Liver (tissue), 8 donors: ENCODE measurements at regions not wholly inside any gene's neighbourhood (a gene's known extent, or its start where the extent isn't known, plus 50 kb on each side); places are given as distances from the start of the nearest gene placed in this dataset.

ENCODE experiments used
- DNase-seq: peaks from one replicate; pipeline ENCODE4 v3.0.0-alpha.2; 2017; ENCODE audit warnings: low spot score
- H3K27ac ChIP-seq, 2 donors: one replicate each; pipeline ENCODE4 v1.7.0; 2013; ENCODE audit warnings: inconsistent platforms in 2 of 2, low read length in 2 of 2, control low read depth in 1 of 2, low read depth in 1 of 2, mild to moderate bottlenecking in 1 of 2
- H3K27me3 ChIP-seq, 4 donors: one replicate each; pipeline versions ENCODE4 v1.6.1 to v1.7.0; 2013; ENCODE audit warnings: low read length in 3 of 4, inconsistent platforms in 1 of 4, mild to moderate bottlenecking in 1 of 4, moderate library complexity in 1 of 4; ENCODE audit not compliant: control insufficient read depth in 4 of 4, insufficient read depth in 4 of 4
- H3K36me3 ChIP-seq, 4 donors: one replicate each; pipeline versions ENCODE4 v1.6.1 to v1.7.0; 2013; ENCODE audit warnings: low read length in 3 of 4, mild to moderate bottlenecking in 3 of 4, low read depth in 1 of 4, moderate library complexity in 1 of 4; ENCODE audit not compliant: control insufficient read depth in 4 of 4, insufficient read depth in 3 of 4
- H3K4me1 ChIP-seq, 4 donors: one replicate each; pipeline versions ENCODE4 v1.6.1 to v1.7.0; 2013; ENCODE audit warnings: low read length in 3 of 4, mild to moderate bottlenecking in 3 of 4, moderate library complexity in 1 of 4; ENCODE audit not compliant: control insufficient read depth in 4 of 4, insufficient read depth in 4 of 4
- H3K4me3 ChIP-seq, 3 donors: one replicate each; pipeline versions ENCODE4 v1.6.1 to v1.7.0; 2013; ENCODE audit warnings: low read length in 3 of 3, control low read depth in 1 of 3, low read depth in 1 of 3, mild to moderate bottlenecking in 1 of 3
- H3K9ac ChIP-seq, 2 donors: one replicate each; pipeline ENCODE4 v1.7.0; 2013; ENCODE audit warnings: low read length in 2 of 2, mild to moderate bottlenecking in 2 of 2, moderate library complexity in 2 of 2, control low read depth in 1 of 2, low read depth in 1 of 2
- H3K9me3 ChIP-seq, 4 donors: one replicate each; pipeline versions ENCODE4 v1.6.1 to v1.7.0; 2013; ENCODE audit warnings: low read length in 3 of 4; ENCODE audit not compliant: control insufficient read depth in 4 of 4
- CTCF ChIP-seq: fragments of 150-350 bp; IDR thresholded peaks from 2 replicates; pipeline ENCODE4 v1.5.1; 2017; ENCODE audit warnings: improper control_type of control experiment, low read depth, low read length; ENCODE audit not compliant: missing input control
- EGR1 ChIP-seq, 2 donors: IDR thresholded peaks; 2 replicates each; pipeline ENCODE4 v1.6.1; 2016 to 2018; ENCODE audit warnings: antibody characterized with exemption in 2 of 2, low read depth in 2 of 2
- FOXA1 ChIP-seq: IDR thresholded peaks from 2 replicates; pipeline ENCODE4 v1.6.1; 2016; ENCODE audit warnings: antibody characterized with exemption
- FOXA2 ChIP-seq: IDR thresholded peaks from 2 replicates; pipeline ENCODE4 v1.6.1; 2016; ENCODE audit warnings: antibody characterized with exemption
- GABPA ChIP-seq, 2 donors: IDR thresholded peaks in 1 of 2; conservative IDR thresholded peaks in 1 of 2; 2 replicates each; pipeline ENCODE4 v1.6.1; 2016; ENCODE audit warnings: antibody characterized with exemption in 2 of 2, mild to moderate bottlenecking in 1 of 2, moderate library complexity in 1 of 2
- HNF4A ChIP-seq, 2 donors: conservative IDR thresholded peaks; 2 replicates each; pipeline ENCODE4 v1.6.1; 2016; ENCODE audit warnings: antibody characterized with exemption in 2 of 2, mild to moderate bottlenecking in 2 of 2
- HNF4G ChIP-seq: IDR thresholded peaks from 2 replicates; pipeline ENCODE4 v1.6.1; 2016; ENCODE audit warnings: antibody characterized with exemption
- JUND ChIP-seq, 2 donors: IDR thresholded peaks; 2 replicates each; pipeline ENCODE4 v1.6.1; 2016; ENCODE audit warnings: antibody characterized with exemption in 2 of 2
- NR2F2 ChIP-seq: IDR thresholded peaks from 2 replicates; pipeline ENCODE4 v1.6.1; 2016; ENCODE audit warnings: antibody characterized with exemption
- RAD21 ChIP-seq, 2 donors: IDR thresholded peaks; 2 replicates each; pipeline ENCODE4 v1.6.1; 2016; ENCODE audit warnings: antibody characterized with exemption in 2 of 2, mild to moderate bottlenecking in 2 of 2
- REST ChIP-seq: IDR thresholded peaks from 2 replicates; pipeline ENCODE4 v1.6.1; 2016; ENCODE audit warnings: antibody characterized with exemption, mild to moderate bottlenecking
- RXRA ChIP-seq, 2 donors: IDR thresholded peaks; 2 replicates each; pipeline ENCODE4 v1.6.1; 2017 to 2018; ENCODE audit warnings: antibody characterized with exemption in 2 of 2, mild to moderate bottlenecking in 1 of 2
- SP1 ChIP-seq: IDR thresholded peaks from 2 replicates; pipeline ENCODE4 v1.6.1; 2018; ENCODE audit warnings: antibody characterized with exemption, mild to moderate bottlenecking
- TAF1 ChIP-seq: conservative IDR thresholded peaks from 2 replicates; pipeline ENCODE4 v1.6.1; 2016; ENCODE audit warnings: antibody characterized with exemption, mild to moderate bottlenecking
- YY1 ChIP-seq: IDR thresholded peaks from 2 replicates; pipeline ENCODE4 v1.6.1; 2016; ENCODE audit warnings: antibody characterized with exemption, mild to moderate bottlenecking
- WGBS: extraction: QIAGEN DNeasy Blood & Tissue Kit; methylation state at CpG from one replicate; pipeline ENCODE4 v1.1.7; 2013; 5-methylcytosine and 5-hydroxymethylcytosine counted together
- TF ChIP-seq, protein P1 (sequence below): IDR thresholded peaks from 2 replicates; pipeline ENCODE4 v1.6.1; 2016; ENCODE audit warnings: antibody characterized with exemption
- TF ChIP-seq, protein P2 (sequence below): IDR thresholded peaks from 2 replicates; pipeline ENCODE4 v1.6.1; 2016; ENCODE audit warnings: antibody characterized with exemption
- TF ChIP-seq, protein P3 (sequence below): IDR thresholded peaks from 2 replicates; pipeline ENCODE4 v1.6.1; 2016; ENCODE audit warnings: antibody characterized with exemption
- donor health status: healthy.
- donor health status: healthy.
- donor health status: healthy.
- donor health status: healthy.
- donor health status: healthy.

- H3K27ac ChIP-seq: no peak overlapping the region
- no peaks in the 10 kb centered on the region for H3K4me1 ChIP-seq
- WGBS: 81% methylated on average over 3 of the region's 3 CpGs
- H3K4me3 ChIP-seq: no peak overlapping the region
- no peaks in the 10 kb centered on the region for H3K27me3 ChIP-seq
- no peak for DNase-seq
- TF ChIP-seq JUND (IDR thresholded peaks at IDR 0.05) (no peak), TAF1 (no peak), NR2F2 (no peak), HNF4G (no peak), FOXA2 (no peak), EGR1 (IDR thresholded peaks at IDR 0.05; ENCODE audit: low read depth in 2 of 2) (no peak), REST (no peak), GABPA (IDR thresholded peaks at IDR 0.05 in 1 of 2, conservative IDR thresholded peaks at IDR 0.05 in 1 of 2) (no peak), RXRA (IDR thresholded peaks at IDR 0.05) (no peak), CTCF (no peak), FOXA1 (no peak), YY1 (no peak), RAD21 (IDR thresholded peaks at IDR 0.05) (no peak), SP1 (no peak), HNF4A (conservative IDR thresholded peaks at IDR 0.05) (no peak)
- TF ChIP-seq, protein P1, sequence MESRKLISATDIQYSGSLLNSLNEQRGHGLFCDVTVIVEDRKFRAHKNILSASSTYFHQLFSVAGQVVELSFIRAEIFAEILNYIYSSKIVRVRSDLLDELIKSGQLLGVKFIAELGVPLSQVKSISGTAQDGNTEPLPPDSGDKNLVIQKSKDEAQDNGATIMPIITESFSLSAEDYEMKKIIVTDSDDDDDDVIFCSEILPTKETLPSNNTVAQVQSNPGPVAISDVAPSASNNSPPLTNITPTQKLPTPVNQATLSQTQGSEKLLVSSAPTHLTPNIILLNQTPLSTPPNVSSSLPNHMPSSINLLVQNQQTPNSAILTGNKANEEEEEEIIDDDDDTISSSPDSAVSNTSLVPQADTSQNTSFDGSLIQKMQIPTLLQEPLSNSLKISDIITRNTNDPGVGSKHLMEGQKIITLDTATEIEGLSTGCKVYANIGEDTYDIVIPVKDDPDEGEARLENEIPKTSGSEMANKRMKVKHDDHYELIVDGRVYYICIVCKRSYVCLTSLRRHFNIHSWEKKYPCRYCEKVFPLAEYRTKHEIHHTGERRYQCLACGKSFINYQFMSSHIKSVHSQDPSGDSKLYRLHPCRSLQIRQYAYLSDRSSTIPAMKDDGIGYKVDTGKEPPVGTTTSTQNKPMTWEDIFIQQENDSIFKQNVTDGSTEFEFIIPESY: no peak
- TF ChIP-seq, protein P2, sequence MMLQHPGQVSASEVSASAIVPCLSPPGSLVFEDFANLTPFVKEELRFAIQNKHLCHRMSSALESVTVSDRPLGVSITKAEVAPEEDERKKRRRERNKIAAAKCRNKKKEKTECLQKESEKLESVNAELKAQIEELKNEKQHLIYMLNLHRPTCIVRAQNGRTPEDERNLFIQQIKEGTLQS: no peak
- TF ChIP-seq, protein P3, sequence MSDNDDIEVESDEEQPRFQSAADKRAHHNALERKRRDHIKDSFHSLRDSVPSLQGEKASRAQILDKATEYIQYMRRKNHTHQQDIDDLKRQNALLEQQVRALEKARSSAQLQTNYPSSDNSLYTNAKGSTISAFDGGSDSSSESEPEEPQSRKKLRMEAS: no peak
- H3K9me3 ChIP-seq: peaks cover 0 to 5% (median 0%) of the 10 kb centered on the region in 4 donors
- H3K36me3 ChIP-seq: no peaks in the 10 kb centered on the region
- no peak overlapping the region for H3K9ac ChIP-seq
These were observed 278.9 kb downstream of the FBXW7 start for GRCh38 chr4:152256996-152257395.
